ENCODE measurements at regions not wholly inside any gene's neighbourhood (a gene's known extent, or its start where the extent isn't known, plus 50 kb on each side); places are given as distances from the start of the nearest gene placed in this dataset.

DNA sequence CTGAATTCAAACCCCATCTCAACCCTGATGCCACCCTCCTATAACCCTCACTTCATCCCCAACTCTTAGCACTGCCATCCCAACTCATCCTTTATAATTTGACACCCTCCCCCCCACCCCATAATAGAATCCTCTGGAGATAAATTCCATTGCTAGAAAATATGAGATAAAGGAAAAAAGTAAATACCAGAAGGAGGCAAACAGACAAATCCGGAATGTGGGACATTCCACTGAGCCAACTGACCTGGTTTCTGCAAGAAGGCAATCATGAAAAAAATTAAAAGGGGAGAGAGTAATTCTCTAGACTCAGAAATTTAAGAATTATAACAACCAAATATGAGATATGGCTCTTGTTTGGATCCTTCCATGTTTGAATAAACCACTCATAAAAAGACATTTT, 132.4 kb downstream of the CYP26B1 start:
- Histone ChIP-seq H3K4me2 (ENCODE audit: low read length) (no peak overlapping the region), H3K79me2 (ENCODE audit: low read length) (no peaks in the 10 kb centered on the region), H3K36me3 (replicated peaks; ENCODE audit: low read depth, low read length) (no peaks in the 10 kb centered on the region), H3K27ac (ENCODE audit: low read length) (no peak overlapping the region), H3K9ac (ENCODE audit: low read length) (no peak overlapping the region), H3K9me3 (ENCODE audit: insufficient read depth, low read length) (no peaks in the 10 kb centered on the region), H3K27me3 (ENCODE audit: low read depth, low read length) (peaks cover 3% of the 10 kb centered on the region; the same call in 1 of the 2 replicates), H2AFZ (ENCODE audit: low read depth, low read length) (no peak overlapping the region), H3K4me3 (ENCODE audit: low read length) (no peak overlapping the region), H4K20me1 (ENCODE audit: insufficient read depth, low read length) (no peaks in the 10 kb centered on the region), H3K4me1 (ENCODE audit: low read length) (no peaks in the 10 kb centered on the region)
- TF ChIP-seq, protein P1, sequence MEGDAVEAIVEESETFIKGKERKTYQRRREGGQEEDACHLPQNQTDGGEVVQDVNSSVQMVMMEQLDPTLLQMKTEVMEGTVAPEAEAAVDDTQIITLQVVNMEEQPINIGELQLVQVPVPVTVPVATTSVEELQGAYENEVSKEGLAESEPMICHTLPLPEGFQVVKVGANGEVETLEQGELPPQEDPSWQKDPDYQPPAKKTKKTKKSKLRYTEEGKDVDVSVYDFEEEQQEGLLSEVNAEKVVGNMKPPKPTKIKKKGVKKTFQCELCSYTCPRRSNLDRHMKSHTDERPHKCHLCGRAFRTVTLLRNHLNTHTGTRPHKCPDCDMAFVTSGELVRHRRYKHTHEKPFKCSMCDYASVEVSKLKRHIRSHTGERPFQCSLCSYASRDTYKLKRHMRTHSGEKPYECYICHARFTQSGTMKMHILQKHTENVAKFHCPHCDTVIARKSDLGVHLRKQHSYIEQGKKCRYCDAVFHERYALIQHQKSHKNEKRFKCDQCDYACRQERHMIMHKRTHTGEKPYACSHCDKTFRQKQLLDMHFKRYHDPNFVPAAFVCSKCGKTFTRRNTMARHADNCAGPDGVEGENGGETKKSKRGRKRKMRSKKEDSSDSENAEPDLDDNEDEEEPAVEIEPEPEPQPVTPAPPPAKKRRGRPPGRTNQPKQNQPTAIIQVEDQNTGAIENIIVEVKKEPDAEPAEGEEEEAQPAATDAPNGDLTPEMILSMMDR (IDR thresholded peaks at IDR 0.05; ENCODE audit: low read depth, low read length), result no peak
- TF ChIP-seq EZH2phosphoT487 (IDR thresholded peaks at IDR 0.05; ENCODE audit: low read depth), result no peak

DNA sequence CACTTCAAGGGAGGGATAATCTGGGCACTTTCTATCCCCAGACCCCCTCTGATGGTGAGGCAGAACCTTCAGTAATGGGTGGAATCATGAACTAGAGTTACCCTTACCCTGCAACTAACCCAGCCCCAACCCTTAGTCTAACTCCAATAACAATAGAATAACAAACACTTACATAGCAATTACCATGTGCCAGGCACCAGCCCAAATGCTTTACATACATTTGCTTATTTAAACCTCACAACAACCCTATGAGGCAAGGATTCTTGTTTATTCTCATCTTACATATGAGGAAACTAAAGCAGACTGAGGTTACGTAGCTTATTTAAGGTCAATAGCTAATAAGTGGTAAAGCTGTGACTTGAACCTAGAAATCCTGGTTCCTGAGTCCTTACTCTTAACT, 132.8 kb downstream of the CYP26B1 start:
- H3K4me3 ChIP-seq (ENCODE audit: low read length), result no peak overlapping the region
- peaks cover 3% of the 10 kb centered on the region; the same call in 1 of the 2 replicates for H3K27me3 ChIP-seq (ENCODE audit: low read depth, low read length)
- no peaks in the 10 kb centered on the region for H3K9me3 ChIP-seq (ENCODE audit: insufficient read depth, low read length)
- no peak overlapping the region for H3K27ac ChIP-seq (ENCODE audit: low read length)
- H3K36me3 ChIP-seq (replicated peaks; ENCODE audit: low read depth, low read length), result no peaks in the 10 kb centered on the region
- no peak overlapping the region for H3K4me2 ChIP-seq (ENCODE audit: low read length)
- no peak overlapping the region for H3K9ac ChIP-seq (ENCODE audit: low read length)
- H3K79me2 ChIP-seq (ENCODE audit: low read length), result no peaks in the 10 kb centered on the region
- no peak overlapping the region for H2AFZ ChIP-seq (ENCODE audit: low read depth, low read length)
- TF ChIP-seq, protein P1 (IDR thresholded peaks at IDR 0.05; ENCODE audit: low read depth, low read length), result no peak
- TF ChIP-seq EZH2phosphoT487 (IDR thresholded peaks at IDR 0.05; ENCODE audit: low read depth), result no peak
- H3K4me1 ChIP-seq (ENCODE audit: low read length), result no peaks in the 10 kb centered on the region
- no peaks in the 10 kb centered on the region for H4K20me1 ChIP-seq (ENCODE audit: insufficient read depth, low read length)

DNA sequence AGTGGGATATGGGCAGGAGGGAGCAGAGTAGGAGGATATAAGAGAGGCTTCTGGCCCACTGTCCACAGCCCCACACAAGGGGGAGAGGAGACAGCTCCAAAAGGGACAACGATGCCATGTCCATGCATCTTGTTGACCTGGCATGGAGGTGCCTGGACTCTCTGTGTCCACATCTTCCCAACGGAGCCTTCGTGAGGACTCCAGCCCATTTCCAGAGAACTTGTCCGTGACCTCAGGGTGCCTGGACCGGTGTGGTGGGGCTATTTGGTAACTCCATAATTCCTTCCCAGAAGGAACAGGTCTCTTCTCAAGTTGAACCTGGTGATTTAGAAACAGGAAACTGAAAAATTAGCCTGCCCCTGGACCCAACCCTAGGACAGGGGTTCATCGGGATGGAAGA, 133.9 kb downstream of the CYP26B1 start:
- no peak overlapping the region for H3K27ac ChIP-seq (ENCODE audit: low read length)
- peaks cover 3% of the 10 kb centered on the region; the same call in 1 of the 2 replicates for H3K27me3 ChIP-seq (ENCODE audit: low read depth, low read length)
- no peak overlapping the region for H3K4me3 ChIP-seq (ENCODE audit: low read length)
- no peaks in the 10 kb centered on the region for H4K20me1 ChIP-seq (ENCODE audit: insufficient read depth, low read length)
- no peaks in the 10 kb centered on the region for H3K4me1 ChIP-seq (ENCODE audit: low read length)
- no peaks in the 10 kb centered on the region for H3K36me3 ChIP-seq (replicated peaks; ENCODE audit: low read depth, low read length)
- no peak overlapping the region for H3K9ac ChIP-seq (ENCODE audit: low read length)
- TF ChIP-seq, protein P1 (IDR thresholded peaks at IDR 0.05; ENCODE audit: low read depth, low read length), result no peak
- no peak for TF ChIP-seq EZH2phosphoT487 (IDR thresholded peaks at IDR 0.05; ENCODE audit: low read depth)
- H3K79me2 ChIP-seq (ENCODE audit: low read length), result no peaks in the 10 kb centered on the region
- no peak overlapping the region for H2AFZ ChIP-seq (ENCODE audit: low read depth, low read length)
- no peak overlapping the region for H3K4me2 ChIP-seq (ENCODE audit: low read length)
- no peaks in the 10 kb centered on the region for H3K9me3 ChIP-seq (ENCODE audit: insufficient read depth, low read length)

DNA sequence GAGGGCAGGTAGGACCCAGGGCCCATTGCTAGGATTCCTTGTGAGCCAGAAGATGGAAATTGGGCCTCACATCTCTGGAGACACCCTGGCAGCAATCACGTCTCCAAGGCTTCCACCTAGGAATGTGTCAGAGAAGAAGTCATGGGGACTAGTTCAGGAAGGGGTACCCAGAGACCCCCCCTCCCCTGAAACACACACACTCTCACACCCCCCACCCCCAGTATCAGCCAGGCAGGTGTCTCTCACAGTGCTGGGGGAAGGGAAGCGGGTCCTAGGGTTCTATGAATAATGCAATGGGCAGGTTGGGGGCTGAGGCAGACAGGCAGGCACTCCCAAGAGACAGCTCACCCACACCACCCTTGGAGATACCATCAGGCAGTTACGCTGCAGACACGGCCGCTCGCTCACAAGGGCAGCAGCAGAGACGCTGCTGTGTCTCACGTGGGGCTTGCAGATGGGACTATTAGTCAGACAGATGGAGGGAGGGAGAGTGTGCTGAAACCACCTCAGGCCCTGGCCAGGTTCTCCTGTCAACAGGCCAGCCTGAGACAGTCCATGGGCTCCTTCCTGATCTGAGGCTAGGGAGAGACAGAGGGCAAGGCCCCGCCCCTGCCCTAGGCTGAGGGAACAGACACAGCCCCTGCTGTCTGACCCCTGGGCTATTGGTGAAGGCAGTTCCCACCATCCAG, 134.6 kb downstream of the CYP26B1 start:
- peaks cover 3% of the 10 kb centered on the region; the same call in 1 of the 2 replicates for H3K27me3 ChIP-seq (ENCODE audit: low read depth, low read length)
- TF ChIP-seq EZH2phosphoT487 (IDR thresholded peaks at IDR 0.05; ENCODE audit: low read depth), result no peak
- TF ChIP-seq, protein P1 (IDR thresholded peaks at IDR 0.05; ENCODE audit: low read depth, low read length), result no peak
- H3K79me2 ChIP-seq (ENCODE audit: low read length), result no peaks in the 10 kb centered on the region
- no peak overlapping the region for H3K27ac ChIP-seq (ENCODE audit: low read length)
- H3K4me1 ChIP-seq (ENCODE audit: low read length), result no peaks in the 10 kb centered on the region
- no peak overlapping the region for H2AFZ ChIP-seq (ENCODE audit: low read depth, low read length)
- H3K9ac ChIP-seq (ENCODE audit: low read length), result no peak overlapping the region
- no peaks in the 10 kb centered on the region for H3K36me3 ChIP-seq (replicated peaks; ENCODE audit: low read depth, low read length)
- no peak overlapping the region for H3K4me3 ChIP-seq (ENCODE audit: low read length)
- H3K4me2 ChIP-seq (ENCODE audit: low read length), result no peak overlapping the region
- no peaks in the 10 kb centered on the region for H3K9me3 ChIP-seq (ENCODE audit: insufficient read depth, low read length)
- no peaks in the 10 kb centered on the region for H4K20me1 ChIP-seq (ENCODE audit: insufficient read depth, low read length)
